Activated CD8-positive, alpha-beta T cell treated with anti-CD3 and anti-CD28 coated beads, Interleukin-2, amount 10 ng/mL, durations not matched to agents 7 days and 5 days (primary cell): ENCODE measurements at regions not wholly inside any gene's neighbourhood (a gene's known extent, or its start where the extent isn't known, plus 50 kb on each side); places are given as distances from the start of the nearest gene placed in this dataset.
"Not testable (repeated sequence)": the region's sequence is repeated elsewhere in the genome, so short reads cannot be mapped to it uniquely, and the experiment has no call there.

Experiments
- ATAC-seq: fragments of 150-1000 bp; cut with Tn5 transposase; one replicate; pipeline ENCODE4 v1.10.0; 2021; ENCODE audit warnings: moderate library complexity
- CTCF ChIA-PET: fragments of 350-600 bp; sonication (Branson Sonifier 250); formaldehyde crosslinking; loops from one replicate; lab custom pipeline; 2021; ENCODE audit warnings: antibody characterized with exemption; lab: Charles Lee
- POLR2A ChIA-PET: fragments of 350-600 bp; sonication (Branson Sonifier 250); formaldehyde crosslinking; loops from one replicate; lab custom pipeline; 2021; ENCODE audit warnings: antibody characterized with exemption; lab: Charles Lee
- DNase-seq: peaks from one replicate; pipeline ENCODE4 v3.0.0-alpha.2; 2020
- H3K27ac Mint-ChIP-seq: one replicate; pipeline ENCODE4 v1.8.0; 2021; ENCODE audit warnings: mild to moderate bottlenecking, mixed read lengths
- H3K27me3 Mint-ChIP-seq: one replicate; pipeline ENCODE4 v1.8.0; 2021; ENCODE audit warnings: low read depth, mixed read lengths
- H3K36me3 Mint-ChIP-seq: one replicate; pipeline ENCODE4 v1.8.0; 2021; ENCODE audit warnings: low read depth, mixed read lengths
- H3K4me1 Mint-ChIP-seq: one replicate; pipeline ENCODE4 v1.8.0; 2021; ENCODE audit warnings: low read depth, mixed read lengths
- H3K4me3 Mint-ChIP-seq: one replicate; pipeline ENCODE4 v1.8.0; 2021; ENCODE audit warnings: mild to moderate bottlenecking, mixed read lengths
- H3K9me3 Mint-ChIP-seq: one replicate; pipeline ENCODE4 v1.8.0; 2022; ENCODE audit warnings: mixed read lengths; ENCODE audit not compliant: insufficient read depth

- CTCF ChIA-PET, H3K4me3 Mint-ChIP-seq, ATAC-seq: not testable (repeated sequence)
These were observed 97.6 kb upstream of the HES1 start for GRCh38 chr3:194038346-194038745.

GRCh38 chr3:194038960-194039359 lies 97.0 kb upstream of the HES1 start:
- DNase-seq = no peak
- Mint-ChIP-seq H3K9me3 (no peaks in the 10 kb centered on the region), H3K4me1 (no peaks in the 10 kb centered on the region), H3K4me3 (no peak overlapping the region), H3K36me3 (no peaks in the 10 kb centered on the region), H3K27ac (no peak overlapping the region), H3K27me3 (peaks cover 2% of the 10 kb centered on the region)
- ChIA-PET CTCF (no interaction called here), POLR2A (no interaction called here)
- no peak for ATAC-seq

More at GRCh38 chr3:194038346-194038745, 97.6 kb upstream of the HES1 start:
- POLR2A ChIA-PET, DNase-seq, H3K27ac Mint-ChIP-seq, H3K36me3 Mint-ChIP-seq, H3K4me1 Mint-ChIP-seq, H3K9me3 Mint-ChIP-seq, H3K27me3 Mint-ChIP-seq: not testable (repeated sequence)

- no peaks in the 10 kb centered on the region for H3K36me3 Mint-ChIP-seq
- peaks cover 2% of the 10 kb centered on the region for H3K27me3 Mint-ChIP-seq
- ATAC-seq = no peak
- H3K4me3 Mint-ChIP-seq = no peak overlapping the region
- no peak overlapping the region for H3K27ac Mint-ChIP-seq
- DNase-seq = no peak
- CTCF ChIA-PET = no interaction called here
- POLR2A ChIA-PET = no interaction called here
- H3K4me1 Mint-ChIP-seq = no peaks in the 10 kb centered on the region
- H3K9me3 Mint-ChIP-seq = no peaks in the 10 kb centered on the region
These were observed 95.3 kb upstream of the HES1 start for GRCh38 chr3:194040516-194041273.

GRCh38 chr3:194042927-194043326 lies 93.0 kb upstream of the HES1 start:
- no peak overlapping the region for H3K27ac Mint-ChIP-seq
- no peaks in the 10 kb centered on the region for H3K9me3 Mint-ChIP-seq
- no peaks in the 10 kb centered on the region for H3K36me3 Mint-ChIP-seq
- POLR2A ChIA-PET = no interaction called here
- ATAC-seq (no peak), DNase-seq (no peak)
- CTCF ChIA-PET = no interaction called here
- no peaks in the 10 kb centered on the region for H3K4me1 Mint-ChIP-seq
- H3K4me3 Mint-ChIP-seq = no peak overlapping the region
- peaks cover 2% of the 10 kb centered on the region for H3K27me3 Mint-ChIP-seq

- ATAC-seq (no peak), DNase-seq (no peak)
- H3K27me3 Mint-ChIP-seq = peaks cover 5% of the 10 kb centered on the region
- POLR2A ChIA-PET = no interaction called here
- H3K36me3 Mint-ChIP-seq = no peaks in the 10 kb centered on the region
- no peaks in the 10 kb centered on the region for H3K4me1 Mint-ChIP-seq
- CTCF ChIA-PET = no interaction called here
- no peaks in the 10 kb centered on the region for H3K9me3 Mint-ChIP-seq
- H3K27ac Mint-ChIP-seq = no peak overlapping the region
- H3K4me3 Mint-ChIP-seq = no peak overlapping the region
These were observed 92.4 kb upstream of the HES1 start for GRCh38 chr3:194043516-194043915.

- DNase-seq (no peak), ATAC-seq (no peak)
- Mint-ChIP-seq H3K27ac (no peak overlapping the region), H3K27me3 (peaks cover 7% of the 10 kb centered on the region), H3K36me3 (no peaks in the 10 kb centered on the region), H3K4me3 (no peak overlapping the region), H3K9me3 (peaks cover 3% of the 10 kb centered on the region), H3K4me1 (no peaks in the 10 kb centered on the region)
- ChIA-PET POLR2A (no interaction called here), CTCF (no interaction called here)
These were observed 90.7 kb upstream of the HES1 start for GRCh38 chr3:194045289-194045688.

- CTCF ChIA-PET = no interaction called here
- POLR2A ChIA-PET = no interaction called here
These were observed 90.0 kb upstream of the HES1 start for GRCh38 chr3:194045919-194046318.

GRCh38 chr3:194046531-194046930 lies 89.4 kb upstream of the HES1 start:
- Mint-ChIP-seq H3K27ac (no peak overlapping the region), H3K4me3 (no peak overlapping the region), H3K27me3 (peaks cover 7% of the 10 kb centered on the region), H3K4me1 (no peaks in the 10 kb centered on the region), H3K9me3 (peaks cover 10% of the 10 kb centered on the region), H3K36me3 (no peaks in the 10 kb centered on the region)
- ChIA-PET POLR2A (no interaction called here), CTCF (no interaction called here)
- ATAC-seq = no peak
- DNase-seq = no peak

More at GRCh38 chr3:194045919-194046318, 90.0 kb upstream of the HES1 start:
- no peak for DNase-seq
- peaks cover 7% of the 10 kb centered on the region for H3K27me3 Mint-ChIP-seq
- H3K36me3 Mint-ChIP-seq = no peaks in the 10 kb centered on the region
- peaks cover 10% of the 10 kb centered on the region for H3K9me3 Mint-ChIP-seq
- ATAC-seq = no peak
- H3K27ac Mint-ChIP-seq = no peak overlapping the region
- H3K4me3 Mint-ChIP-seq = no peak overlapping the region
- no peaks in the 10 kb centered on the region for H3K4me1 Mint-ChIP-seq

GRCh38 chr3:194046995-194047645 lies 88.8 kb upstream of the HES1 start:
- ATAC-seq (no peak), DNase-seq (no peak)
- peaks cover 7% of the 10 kb centered on the region for H3K27me3 Mint-ChIP-seq
- no peaks in the 10 kb centered on the region for H3K4me1 Mint-ChIP-seq
- H3K27ac Mint-ChIP-seq = no peak overlapping the region
- CTCF ChIA-PET = no interaction called here
- peaks cover 10% of the 10 kb centered on the region for H3K9me3 Mint-ChIP-seq
- H3K4me3 Mint-ChIP-seq = no peak overlapping the region
- POLR2A ChIA-PET = no interaction called here
- no peaks in the 10 kb centered on the region for H3K36me3 Mint-ChIP-seq

- CTCF ChIA-PET = no interaction called here
- Mint-ChIP-seq H3K27me3 (peaks cover 9% of the 10 kb centered on the region), H3K4me1 (no peaks in the 10 kb centered on the region), H3K4me3 (no peak overlapping the region), H3K27ac (no peak overlapping the region), H3K36me3 (no peaks in the 10 kb centered on the region), H3K9me3 (peaks cover 10% of the 10 kb centered on the region)
- no peak for ATAC-seq
- DNase-seq = no peak
- POLR2A ChIA-PET = no interaction called here
These were observed 86.6 kb upstream of the HES1 start for GRCh38 chr3:194049394-194049793.

- ChIA-PET POLR2A (no interaction called here), CTCF (no interaction called here)
- Mint-ChIP-seq H3K27ac (no peak overlapping the region), H3K27me3 (peaks cover 14% of the 10 kb centered on the region), H3K9me3 (peaks cover 10% of the 10 kb centered on the region), H3K4me3 (no peak overlapping the region), H3K4me1 (no peaks in the 10 kb centered on the region), H3K36me3 (no peaks in the 10 kb centered on the region)
- ATAC-seq (no peak), DNase-seq (no peak)
These were observed 85.1 kb upstream of the HES1 start for GRCh38 chr3:194050782-194051320.

- Mint-ChIP-seq H3K4me3 (no peak overlapping the region), H3K27ac (no peak overlapping the region), H3K36me3 (no peaks in the 10 kb centered on the region), H3K27me3 (peaks cover 18% of the 10 kb centered on the region), H3K9me3 (peaks cover 10% of the 10 kb centered on the region), H3K4me1 (no peaks in the 10 kb centered on the region)
- no peak for DNase-seq
- ChIA-PET POLR2A (no interaction called here), CTCF (no interaction called here)
- no peak for ATAC-seq
These were observed 84.4 kb upstream of the HES1 start for GRCh38 chr3:194051366-194052149.
